Ovary (tissue), 7 donors: ENCODE measurements at regions not wholly inside any gene's neighbourhood (a gene's known extent, or its start where the extent isn't known, plus 50 kb on each side); places are given as distances from the start of the nearest gene placed in this dataset.

ENCODE experiments used
- DNase-seq, 5 donors: peaks; one replicate each; pipeline ENCODE4 v3.0.0-alpha.2; 2019 to 2020
- H3K27ac ChIP-seq, 2 donors: fragments of 200-600 bp; one replicate each; pipeline versions ENCODE4 v1.5.1 to v1.8.0; 2019 to 2022
- H3K27me3 ChIP-seq: fragments of 200-600 bp; one replicate; pipeline ENCODE4 v1.8.0; 2022
- H3K36me3 ChIP-seq: fragments of 200-600 bp; sonication (generic); one replicate; pipeline ENCODE4 v1.5.1; 2019
- H3K4me1 ChIP-seq: one replicate; pipeline ENCODE4 v1.8.1; 2013; ENCODE audit warnings: mild to moderate bottlenecking, moderate library complexity; ENCODE audit not compliant: insufficient read depth
- H3K4me3 ChIP-seq: fragments of 200-600 bp; sonication (generic); one replicate; pipeline ENCODE4 v1.5.1; 2017
- H3K9me3 ChIP-seq, 2 donors: fragments of 200-600 bp in 1 of 2; sonication (generic) in 1 of 2; one replicate each; pipeline versions ENCODE4 v1.5.1 to v1.8.1; 2013 to 2019; ENCODE audit warnings: mild to moderate bottlenecking in 1 of 2, moderate library complexity in 1 of 2
- CTCF ChIP-seq, 3 donors: fragments of 450-650 bp in 2 of 3; fragments of 200-600 bp in 1 of 3; IDR thresholded peaks; one replicate each; pipeline versions ENCODE4 v1.5.1 to v1.8.0; 2016 to 2022; ENCODE audit warnings: antibody characterized with exemption in 3 of 3, mild to moderate bottlenecking in 1 of 3
- EP300 ChIP-seq: sonication (generic); formaldehyde crosslinking; IDR thresholded peaks from one replicate; pipeline ENCODE4 v1.6.1; 2017; ENCODE audit warnings: antibody characterized with exemption
- POLR2A ChIP-seq: fragments of 450-650 bp; IDR thresholded peaks from one replicate; pipeline ENCODE4 v1.6.1; 2017; ENCODE audit warnings: antibody characterized with exemption, mild to moderate bottlenecking, moderate library complexity
- WGBS, 3 donors: extraction: QIAGEN DNeasy Blood & Tissue Kit in 1 of 3; methylation state at CpG; one replicate each; pipeline versions ENCODE4 v1.1.5 to v1.1.7; 2013 to 2017; 5-methylcytosine and 5-hydroxymethylcytosine counted together
- intact Hi-C, 4 donors: fragments of 100-400 bp; cut with DNase I; formaldehyde crosslinking; loops; one replicate each; pipeline versions ENCODE4 v1.11.0 to v1.15.1; 2022 to 2023
- donor health status: DM: no; HTN: no; CAD: no; lungs with moderate emphysema.
- donor health status: DM: no; HTN: no; CAD: no.
- donor health status: Bipolar disorder and iron deficiency.
- donor health status: DM: no; HTN: no; CAD: no.
- donor health status: DM: yes; HTN: yes; CAD: no.

GRCh38 chr1:199786695-199787094, 240.8 kb upstream of the NR5A2 start:
- no peaks in the 10 kb centered on the region for H3K36me3 ChIP-seq
- H3K27ac ChIP-seq = no peak overlapping the region
- intact Hi-C loops = no loop called here
- no peaks in the 10 kb centered on the region for H3K9me3 ChIP-seq
- TF ChIP-seq EP300 (no peak), POLR2A (no peak), CTCF (IDR thresholded peaks at IDR 0.05) (no peak)
- H3K4me1 ChIP-seq = no peaks in the 10 kb centered on the region
- 82 to 86% (median 85%) methylated on average over 3 of the region's 3 CpGs for WGBS, 3 donors
- no peak for DNase-seq
- no peaks in the 10 kb centered on the region for H3K27me3 ChIP-seq
- H3K4me3 ChIP-seq = no peak overlapping the region

- Histone ChIP-seq H3K27ac (no peak overlapping the region), H3K4me3 (no peak overlapping the region), H3K36me3 (no peaks in the 10 kb centered on the region), H3K9me3 (no peaks in the 10 kb centered on the region), H3K27me3 (no peaks in the 10 kb centered on the region), H3K4me1 (no peaks in the 10 kb centered on the region)
- TF ChIP-seq POLR2A = no peak
- no peak for TF ChIP-seq CTCF (IDR thresholded peaks at IDR 0.05)
- no peak for TF ChIP-seq EP300
- no peak for DNase-seq
- WGBS, 3 donors = 44 to 58% (median 46%) methylated on average over 1 of the region's 1 CpG
- intact Hi-C loops = no loop called here
Observed at GRCh38 chr1:199789141-199789540, 238.4 kb upstream of the NR5A2 start.

- Histone ChIP-seq H3K36me3 (no peaks in the 10 kb centered on the region), H3K4me3 (no peak overlapping the region), H3K27me3 (no peaks in the 10 kb centered on the region), H3K27ac (no peak overlapping the region), H3K4me1 (no peaks in the 10 kb centered on the region), H3K9me3 (no peaks in the 10 kb centered on the region)
- DNase-seq = no peak
- TF ChIP-seq POLR2A = no peak
- TF ChIP-seq EP300 = no peak
- 81 to 89% (median 89%) methylated on average over 3 of the region's 3 CpGs for WGBS, 3 donors
- intact Hi-C loops = loop anchor here in 1 of 4 donors (5.0 kb wide), 1 partner anchor 496 kb away; no protein-coding TSS in a partner anchor
Observed at GRCh38 chr1:199791495-199791894, 236.0 kb upstream of the NR5A2 start.

- Histone ChIP-seq H3K27ac (no peak overlapping the region), H3K4me3 (no peak overlapping the region), H3K36me3 (no peaks in the 10 kb centered on the region), H3K27me3 (no peaks in the 10 kb centered on the region), H3K4me1 (no peaks in the 10 kb centered on the region), H3K9me3 (no peaks in the 10 kb centered on the region)
- TF ChIP-seq EP300 (no peak), CTCF (IDR thresholded peaks at IDR 0.05) (no peak), POLR2A (no peak)
- WGBS, 3 donors = 96 to 98% (median 96%) methylated on average over 1 of the region's 1 CpG
- DNase-seq = no peak
- intact Hi-C loops = loop anchor here in 1 of 4 donors (5.0 kb wide), 1 partner anchor 494 kb away; no protein-coding TSS in a partner anchor
Observed at GRCh38 chr1:199792874-199793273, 234.6 kb upstream of the NR5A2 start.

GRCh38 chr1:199794105-199794863, 233.2 kb upstream of the NR5A2 start:
- no peak for DNase-seq
- no peaks in the 10 kb centered on the region for H3K4me1 ChIP-seq
- TF ChIP-seq EP300 = no peak
- TF ChIP-seq CTCF (IDR thresholded peaks at IDR 0.05) = no peak
- no peak for TF ChIP-seq POLR2A
- no peak overlapping the region for H3K27ac ChIP-seq
- no peak overlapping the region for H3K4me3 ChIP-seq
- intact Hi-C loops = loop anchor here in 1 of 4 donors (5.0 kb wide), 1 partner anchor 493 kb away; no protein-coding TSS in a partner anchor
- H3K27me3 ChIP-seq = no peaks in the 10 kb centered on the region
- WGBS, 3 donors = 71% methylated on average over 9 of the region's 9 CpGs
- no peaks in the 10 kb centered on the region for H3K9me3 ChIP-seq
- no peaks in the 10 kb centered on the region for H3K36me3 ChIP-seq
